GM12878 (cell line): ENCODE measurements at regions not wholly inside any gene's neighbourhood (a gene's known extent, or its start where the extent isn't known, plus 50 kb on each side); places are given as distances from the start of the nearest gene placed in this dataset.

ENCODE experiments used
- ATAC-seq: fragments of 200-7000 bp; cut with Tn5 transposase; 3 replicates; pipeline ENCODE4 v1.9.1; 2020; ENCODE audit warnings: mild to moderate bottlenecking, moderate library complexity
- BruUV-seq: library from RNA; stranded (reverse); fragments of 400-500 nt; replicated peaks from 2 replicates; lab custom pipeline; 2021; lab: Mats Ljungman, UMichigan
- CTCF ChIA-PET: fragments of 300-600 bp; sonication (Branson Sonifier 250); formaldehyde crosslinking; extraction: SDS; loops from one replicate; lab custom pipeline; 2021; ENCODE audit warnings: inconsistent platforms; lab: Yijun Ruan, JAX
- POLR2A ChIA-PET: fragments of 350-600 bp; formaldehyde crosslinking; extraction: SDS; loops from one replicate; lab custom pipeline; 2021; ENCODE audit warnings: inconsistent platforms; lab: Charles Lee
- RAD21 ChIA-PET: fragments of 300-600 bp; sonication (Branson Sonifier 250); formaldehyde crosslinking; loops from one replicate; lab custom pipeline; 2023; ENCODE audit warnings: antibody characterized with exemption; ENCODE audit not compliant: unreplicated experiment; lab: Charles Lee
- SMC1A ChIA-PET: fragments of 300-600 bp; sonication (Branson Sonifier 250); formaldehyde crosslinking; loops from one replicate; lab custom pipeline; 2023; ENCODE audit not compliant: unreplicated experiment, uncharacterized antibody; lab: Charles Lee
- DNase-seq: peaks from one replicate; pipeline ENCODE4 v3.0.0-alpha.2; 2011; ENCODE audit warnings: low read depth, low spot score
- FAIRE-seq: peaks from 3 replicates; lab custom pipeline; 2011; peaks lifted over from hg19 to GRCh38; lab: Jason Lieb, UNC
- H2AFZ ChIP-seq: 2 replicates; pipeline ENCODE4 v1.6.0; 2011; ENCODE audit warnings: low read depth, low read length, control low read depth; ENCODE audit not compliant: control insufficient read depth
- H3K27ac ChIP-seq: 2 replicates; pipeline ENCODE4 v1.5.1; 2011; ENCODE audit warnings: control low read depth; ENCODE audit not compliant: control insufficient read depth, insufficient read depth
- H3K27me3 ChIP-seq, 2 experiments: replicated peaks in 1 of 2; 2 replicates each; pipeline versions ENCODE4 v1.6.0 to v1.6.1; 2011; ENCODE audit warnings: low read length in 1 of 2; ENCODE audit not compliant: control insufficient read depth in 2 of 2, insufficient read depth in 2 of 2
- H3K36me3 ChIP-seq, 2 experiments: 2 replicates each; pipeline ENCODE4 v1.5.1; 2011; ENCODE audit warnings: low read length in 1 of 2; ENCODE audit not compliant: control insufficient read depth in 2 of 2, insufficient read depth in 2 of 2
- H3K4me1 ChIP-seq: 2 replicates; pipeline ENCODE4 v1.6.1; 2011; ENCODE audit warnings: mild to moderate bottlenecking, low read length, moderate library complexity, mixed read lengths; ENCODE audit not compliant: control insufficient read depth, insufficient read depth
- H3K4me2 ChIP-seq: 2 replicates; pipeline ENCODE4 v1.6.0; 2011; ENCODE audit warnings: control low read depth; ENCODE audit not compliant: control insufficient read depth, insufficient read depth
- H3K4me3 ChIP-seq: fragments of 200-600 bp; sonication (generic); 2 replicates; pipeline ENCODE4 v1.5.1; 2016
- H3K79me2 ChIP-seq: 2 replicates; pipeline ENCODE4 v1.6.0; 2011; ENCODE audit warnings: low read length; ENCODE audit not compliant: control insufficient read depth, insufficient read depth
- H3K9ac ChIP-seq: 2 replicates; pipeline ENCODE4 v1.8.0; 2011; ENCODE audit warnings: low read length, control low read depth, mixed read lengths; ENCODE audit not compliant: control insufficient read depth, insufficient read depth
- H3K9me3 ChIP-seq: replicated peaks from 3 replicates; pipeline ENCODE4 v1.5.1; 2011; ENCODE audit warnings: mild to moderate bottlenecking, low read length; ENCODE audit not compliant: control insufficient read depth, insufficient read depth
- H4K20me1 ChIP-seq: 2 replicates; pipeline ENCODE4 v1.6.0; 2011; ENCODE audit not compliant: control insufficient read depth, insufficient read depth
- ATF7 ChIP-seq: fragments of 450-650 bp; IDR thresholded peaks from 2 replicates; pipeline ENCODE4 v1.6.1; 2016; ENCODE audit warnings: low read depth, mild to moderate bottlenecking
- BCLAF1 ChIP-seq: fragments of 450-650 bp; IDR thresholded peaks from 2 replicates; pipeline ENCODE4 v1.6.1; 2017; ENCODE audit warnings: antibody characterized with exemption, mild to moderate bottlenecking, moderate library complexity
- CBFB ChIP-seq: IDR thresholded peaks from 2 replicates; pipeline ENCODE4 v1.6.1; 2016; ENCODE audit warnings: antibody characterized with exemption, low read depth
- ELK1 ChIP-seq: IDR thresholded peaks from 2 replicates; pipeline ENCODE4 v1.6.1; 2012; ENCODE audit warnings: low read depth, low read length, improper control_type of control experiment
- IRF4 ChIP-seq: IDR thresholded peaks from 2 replicates; pipeline ENCODE4 v1.6.1; 2011; ENCODE audit warnings: low read depth, low read length
- JUNB ChIP-seq: IDR thresholded peaks from 2 replicates; pipeline ENCODE4 v1.6.1; 2016; ENCODE audit warnings: antibody characterized with exemption, mild to moderate bottlenecking
- KLF5 ChIP-seq: fragments of 450-650 bp; IDR thresholded peaks from 2 replicates; pipeline ENCODE4 v1.6.1; 2014; ENCODE audit warnings: mild to moderate bottlenecking; ENCODE audit not compliant: partially characterized antibody
- MTA3 ChIP-seq: IDR thresholded peaks from 2 replicates; pipeline ENCODE4 v1.6.1; 2012; ENCODE audit warnings: low read length, inconsistent platforms, borderline replicate concordance
- NBN ChIP-seq: fragments of 450-650 bp; IDR thresholded peaks from 2 replicates; pipeline ENCODE4 v1.6.1; 2016
- NFIC ChIP-seq: IDR thresholded peaks from 2 replicates; pipeline ENCODE4 v1.6.1; 2012; ENCODE audit warnings: low read depth, mild to moderate bottlenecking, inconsistent platforms, low read length, moderate library complexity
- SMAD5 ChIP-seq: IDR thresholded peaks from 2 replicates; pipeline ENCODE4 v1.6.1; 2016; ENCODE audit warnings: antibody characterized with exemption, low read depth
- SMC3 ChIP-seq: IDR thresholded peaks from 2 replicates; pipeline ENCODE4 v1.6.1; 2011; ENCODE audit warnings: low read length, improper control_type of control experiment, borderline replicate concordance
- SRF ChIP-seq, 2 experiments: IDR thresholded peaks; 2 replicates each; pipeline ENCODE4 v1.6.1; 2011; ENCODE audit warnings: low read depth in 2 of 2, low read length in 2 of 2, mild to moderate bottlenecking in 1 of 2, moderate library complexity in 1 of 2
- SUPT20H ChIP-seq: IDR thresholded peaks from 2 replicates; pipeline ENCODE4 v1.6.1; 2011; ENCODE audit warnings: low read depth, mild to moderate bottlenecking, low read length, moderate library complexity, borderline replicate concordance; ENCODE audit not compliant: control insufficient read depth
- TBL1XR1 ChIP-seq: IDR thresholded peaks from 2 replicates; pipeline ENCODE4 v1.6.1; 2012; ENCODE audit warnings: low read depth, low read length, improper control_type of control experiment
- ZNF207 ChIP-seq: fragments of 450-650 bp; IDR thresholded peaks from 2 replicates; pipeline ENCODE4 v1.6.1; 2014; ENCODE audit warnings: antibody characterized with exemption, mild to moderate bottlenecking, borderline replicate concordance
- WGBS: methylation state at CpG from one replicate; pipeline ENCODE4 v1.1.6; 2016; ENCODE audit warnings: low lambda C conversion rate; ENCODE audit not compliant: insufficient replicate concordance, insufficient coverage; ENCODE audit errors: missing lambda C conversion rate; 5-methylcytosine and 5-hydroxymethylcytosine counted together
- in situ Hi-C: fragments of 300-500 bp; cut with MboI; formaldehyde crosslinking; loops from 9 replicates; pipeline ENCODE4 v1.14.3; 2018; ENCODE audit warnings: mixed read lengths
- intact Hi-C: fragments of 100-400 bp; cut with micrococcal nuclease; formaldehyde crosslinking; loops from one replicate; pipeline ENCODE4 v1.14.2; 2022; ENCODE audit not compliant: unreplicated experiment
- TF ChIP-seq, protein P1 (sequence below): fragments of 450-650 bp; IDR thresholded peaks from 2 replicates; pipeline ENCODE4 v1.6.1; 2016; ENCODE audit warnings: mild to moderate bottlenecking
- TF ChIP-seq, protein P2 (sequence below): IDR thresholded peaks from 2 replicates; pipeline ENCODE4 v1.6.1; 2011; ENCODE audit warnings: low read depth, mild to moderate bottlenecking, low read length, moderate library complexity, borderline replicate concordance; ENCODE audit errors: extremely low read depth
- TF ChIP-seq, protein P3 (sequence below): fragments of 450-650 bp; IDR thresholded peaks from 2 replicates; pipeline ENCODE4 v1.6.1; 2017; ENCODE audit warnings: mild to moderate bottlenecking

DNA sequence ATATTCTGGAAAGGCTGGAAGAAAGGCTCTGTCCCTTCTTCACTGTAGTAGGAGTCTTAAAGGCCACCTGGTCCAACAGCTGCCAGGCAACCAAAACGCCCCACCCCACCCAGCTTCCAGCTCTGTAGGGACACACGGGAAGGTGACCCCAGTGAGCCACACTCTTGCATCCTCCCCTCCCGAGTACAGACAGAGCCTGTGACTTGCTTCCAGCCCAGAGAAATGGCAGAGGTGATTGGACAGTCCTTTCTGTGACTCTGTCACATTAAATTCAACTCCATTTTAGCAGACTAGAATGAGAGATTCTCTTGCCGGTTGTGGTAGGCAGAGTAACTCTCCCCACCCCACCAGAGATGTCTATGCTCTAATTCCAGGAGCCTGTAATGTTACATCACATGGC, 226.2 kb upstream of the ARID1B start:
- H3K27me3 ChIP-seq = peaks cover 0 to 4% of the 10 kb centered on the region in 2 experiments; a peak in 2 of 4 replicates
- no peaks in the 10 kb centered on the region for H4K20me1 ChIP-seq
- no peak overlapping the region for H2AFZ ChIP-seq
- no peaks in the 10 kb centered on the region for H3K9me3 ChIP-seq
- no peaks in the 10 kb centered on the region for H3K36me3 ChIP-seq
- H3K4me3 ChIP-seq = no peak overlapping the region
- ATAC-seq (no peak), FAIRE-seq (no peak), DNase-seq (no peak)
- H3K4me1 ChIP-seq = no peaks in the 10 kb centered on the region
- ChIA-PET POLR2A (no interaction called here), SMC1A (no interaction called here), RAD21 (no interaction called here), CTCF (no interaction called here)
- in situ Hi-C loops = no loop called here
- H3K4me2 ChIP-seq = no peak overlapping the region
- H3K9ac ChIP-seq = no peak overlapping the region
- intact Hi-C loops = no loop called here
- no TSS peak for BruUV-seq
- 38% methylated on average over 4 of the region's 4 CpGs for WGBS
- H3K79me2 ChIP-seq = no peaks in the 10 kb centered on the region
- H3K27ac ChIP-seq = no peak overlapping the region
- no peak for TF ChIP-seq BCLAF1
- no peak for TF ChIP-seq MTA3
- TF ChIP-seq SMC3 = no peak
- no peak for TF ChIP-seq CBFB
- no peak for TF ChIP-seq IRF4
- TF ChIP-seq SUPT20H = no peak
- TF ChIP-seq ZNF207 = no peak
- TF ChIP-seq ELK1 = no peak
- no peak for TF ChIP-seq KLF5
- TF ChIP-seq, protein P1, sequence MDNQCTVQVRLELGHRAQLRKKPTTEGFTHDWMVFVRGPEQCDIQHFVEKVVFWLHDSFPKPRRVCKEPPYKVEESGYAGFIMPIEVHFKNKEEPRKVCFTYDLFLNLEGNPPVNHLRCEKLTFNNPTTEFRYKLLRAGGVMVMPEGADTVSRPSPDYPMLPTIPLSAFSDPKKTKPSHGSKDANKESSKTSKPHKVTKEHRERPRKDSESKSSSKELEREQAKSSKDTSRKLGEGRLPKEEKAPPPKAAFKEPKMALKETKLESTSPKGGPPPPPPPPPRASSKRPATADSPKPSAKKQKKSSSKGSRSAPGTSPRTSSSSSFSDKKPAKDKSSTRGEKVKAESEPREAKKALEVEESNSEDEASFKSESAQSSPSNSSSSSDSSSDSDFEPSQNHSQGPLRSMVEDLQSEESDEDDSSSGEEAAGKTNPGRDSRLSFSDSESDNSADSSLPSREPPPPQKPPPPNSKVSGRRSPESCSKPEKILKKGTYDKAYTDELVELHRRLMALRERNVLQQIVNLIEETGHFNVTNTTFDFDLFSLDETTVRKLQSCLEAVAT = no peak
- TF ChIP-seq, protein P2, sequence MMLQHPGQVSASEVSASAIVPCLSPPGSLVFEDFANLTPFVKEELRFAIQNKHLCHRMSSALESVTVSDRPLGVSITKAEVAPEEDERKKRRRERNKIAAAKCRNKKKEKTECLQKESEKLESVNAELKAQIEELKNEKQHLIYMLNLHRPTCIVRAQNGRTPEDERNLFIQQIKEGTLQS = no peak
- no peak for TF ChIP-seq NFIC
- TF ChIP-seq TBL1XR1 = no peak
- no peak for TF ChIP-seq ATF7
- no peak for TF ChIP-seq SMAD5
- TF ChIP-seq, protein P3, sequence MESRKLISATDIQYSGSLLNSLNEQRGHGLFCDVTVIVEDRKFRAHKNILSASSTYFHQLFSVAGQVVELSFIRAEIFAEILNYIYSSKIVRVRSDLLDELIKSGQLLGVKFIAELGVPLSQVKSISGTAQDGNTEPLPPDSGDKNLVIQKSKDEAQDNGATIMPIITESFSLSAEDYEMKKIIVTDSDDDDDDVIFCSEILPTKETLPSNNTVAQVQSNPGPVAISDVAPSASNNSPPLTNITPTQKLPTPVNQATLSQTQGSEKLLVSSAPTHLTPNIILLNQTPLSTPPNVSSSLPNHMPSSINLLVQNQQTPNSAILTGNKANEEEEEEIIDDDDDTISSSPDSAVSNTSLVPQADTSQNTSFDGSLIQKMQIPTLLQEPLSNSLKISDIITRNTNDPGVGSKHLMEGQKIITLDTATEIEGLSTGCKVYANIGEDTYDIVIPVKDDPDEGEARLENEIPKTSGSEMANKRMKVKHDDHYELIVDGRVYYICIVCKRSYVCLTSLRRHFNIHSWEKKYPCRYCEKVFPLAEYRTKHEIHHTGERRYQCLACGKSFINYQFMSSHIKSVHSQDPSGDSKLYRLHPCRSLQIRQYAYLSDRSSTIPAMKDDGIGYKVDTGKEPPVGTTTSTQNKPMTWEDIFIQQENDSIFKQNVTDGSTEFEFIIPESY = no peak
- no peak for TF ChIP-seq JUNB
- TF ChIP-seq SRF (IDR thresholded peaks at IDR 0.05; ENCODE audit: low read depth in 2 of 2, low read length in 2 of 2) = no peak
- no peak for TF ChIP-seq NBN
